Suprapubic skin (tissue), 4 donors: ENCODE measurements at regions not wholly inside any gene's neighbourhood (a gene's known extent, or its start where the extent isn't known, plus 50 kb on each side); places are given as distances from the start of the nearest gene placed in this dataset.

ENCODE experiments used
- DNase-seq, 2 donors: peaks; one replicate each; pipeline ENCODE4 v3.0.0-alpha.2; 2019; ENCODE audit warnings: low spot score in 2 of 2
- H3K27ac ChIP-seq: fragments of 200-600 bp; sonication (generic); one replicate; pipeline ENCODE4 v1.5.1; 2019
- H3K27me3 ChIP-seq: fragments of 200-600 bp; sonication (generic); one replicate; pipeline ENCODE4 v1.5.1; 2019
- H3K36me3 ChIP-seq: fragments of 200-600 bp; sonication (generic); one replicate; pipeline ENCODE4 v1.5.1; 2019
- H3K4me1 ChIP-seq: fragments of 200-600 bp; sonication (generic); one replicate; pipeline ENCODE4 v1.5.1; 2019
- H3K4me3 ChIP-seq: fragments of 200-600 bp; sonication (generic); one replicate; pipeline ENCODE4 v1.5.1; 2019; ENCODE audit warnings: mild to moderate bottlenecking
- H3K9me3 ChIP-seq: fragments of 200-600 bp; sonication (generic); one replicate; pipeline ENCODE4 v1.5.1; 2019
- EP300 ChIP-seq: sonication (generic); formaldehyde crosslinking; IDR thresholded peaks from one replicate; pipeline ENCODE4 v1.6.1; 2017; ENCODE audit warnings: antibody characterized with exemption
- POLR2A ChIP-seq, 2 donors: fragments of 450-650 bp; IDR thresholded peaks; one replicate each; pipeline ENCODE4 v1.6.1; 2017; ENCODE audit warnings: antibody characterized with exemption in 2 of 2, mild to moderate bottlenecking in 2 of 2, moderate library complexity in 2 of 2
- POLR2AphosphoS5 ChIP-seq, 3 donors: sonication (generic); formaldehyde crosslinking; IDR thresholded peaks; one replicate each; pipeline ENCODE4 v1.6.1; 2017; ENCODE audit warnings: antibody characterized with exemption in 3 of 3
- WGBS: methylation state at CpG from one replicate; pipeline ENCODE4 v1.1.5; 2018; 5-methylcytosine and 5-hydroxymethylcytosine counted together
- TF ChIP-seq, protein P1 (sequence below), 2 donors: fragments of 200-600 bp in 1 of 2; fragments of 450-650 bp in 1 of 2; sonication (generic) in 1 of 2; IDR thresholded peaks; one replicate each; pipeline ENCODE4 v1.5.1; 2016 to 2019; ENCODE audit warnings: antibody characterized with exemption in 2 of 2, mild to moderate bottlenecking in 1 of 2, moderate library complexity in 1 of 2

DNA sequence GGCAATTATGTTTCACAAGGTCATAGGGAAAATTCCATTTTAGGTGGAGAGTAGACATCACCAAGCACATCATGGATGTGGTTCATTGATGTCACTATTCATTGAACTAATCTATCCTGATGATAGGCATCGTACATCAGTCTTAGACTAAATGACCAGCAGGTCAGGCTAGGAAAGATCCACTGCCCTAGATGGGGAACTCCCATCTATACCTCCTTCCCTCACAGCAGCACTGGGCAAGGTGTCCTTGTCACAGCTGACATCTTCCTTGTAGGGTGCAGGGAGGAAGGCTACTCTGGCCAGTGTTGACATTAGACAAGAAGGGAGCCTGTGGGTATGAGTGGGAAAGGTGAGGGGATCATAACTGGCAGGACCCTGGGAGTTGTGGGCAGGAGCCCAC lies 63.8 kb upstream of the CAPRIN2 start:
- WGBS, result 90% methylated on average over 1 of the region's 1 CpG
- Histone ChIP-seq H3K27ac (no peak overlapping the region), H3K27me3 (no peaks in the 10 kb centered on the region), H3K4me1 (peaks cover 10% of the 10 kb centered on the region), H3K36me3 (no peaks in the 10 kb centered on the region), H3K4me3 (no peak overlapping the region), H3K9me3 (no peaks in the 10 kb centered on the region)
- DNase-seq, result no peak
- TF ChIP-seq POLR2A (IDR thresholded peaks at IDR 0.05) (no peak), POLR2AphosphoS5 (IDR thresholded peaks at IDR 0.05) (no peak), EP300 (no peak)
- TF ChIP-seq, protein P1, sequence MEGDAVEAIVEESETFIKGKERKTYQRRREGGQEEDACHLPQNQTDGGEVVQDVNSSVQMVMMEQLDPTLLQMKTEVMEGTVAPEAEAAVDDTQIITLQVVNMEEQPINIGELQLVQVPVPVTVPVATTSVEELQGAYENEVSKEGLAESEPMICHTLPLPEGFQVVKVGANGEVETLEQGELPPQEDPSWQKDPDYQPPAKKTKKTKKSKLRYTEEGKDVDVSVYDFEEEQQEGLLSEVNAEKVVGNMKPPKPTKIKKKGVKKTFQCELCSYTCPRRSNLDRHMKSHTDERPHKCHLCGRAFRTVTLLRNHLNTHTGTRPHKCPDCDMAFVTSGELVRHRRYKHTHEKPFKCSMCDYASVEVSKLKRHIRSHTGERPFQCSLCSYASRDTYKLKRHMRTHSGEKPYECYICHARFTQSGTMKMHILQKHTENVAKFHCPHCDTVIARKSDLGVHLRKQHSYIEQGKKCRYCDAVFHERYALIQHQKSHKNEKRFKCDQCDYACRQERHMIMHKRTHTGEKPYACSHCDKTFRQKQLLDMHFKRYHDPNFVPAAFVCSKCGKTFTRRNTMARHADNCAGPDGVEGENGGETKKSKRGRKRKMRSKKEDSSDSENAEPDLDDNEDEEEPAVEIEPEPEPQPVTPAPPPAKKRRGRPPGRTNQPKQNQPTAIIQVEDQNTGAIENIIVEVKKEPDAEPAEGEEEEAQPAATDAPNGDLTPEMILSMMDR (IDR thresholded peaks at IDR 0.05), result no peak

DNA sequence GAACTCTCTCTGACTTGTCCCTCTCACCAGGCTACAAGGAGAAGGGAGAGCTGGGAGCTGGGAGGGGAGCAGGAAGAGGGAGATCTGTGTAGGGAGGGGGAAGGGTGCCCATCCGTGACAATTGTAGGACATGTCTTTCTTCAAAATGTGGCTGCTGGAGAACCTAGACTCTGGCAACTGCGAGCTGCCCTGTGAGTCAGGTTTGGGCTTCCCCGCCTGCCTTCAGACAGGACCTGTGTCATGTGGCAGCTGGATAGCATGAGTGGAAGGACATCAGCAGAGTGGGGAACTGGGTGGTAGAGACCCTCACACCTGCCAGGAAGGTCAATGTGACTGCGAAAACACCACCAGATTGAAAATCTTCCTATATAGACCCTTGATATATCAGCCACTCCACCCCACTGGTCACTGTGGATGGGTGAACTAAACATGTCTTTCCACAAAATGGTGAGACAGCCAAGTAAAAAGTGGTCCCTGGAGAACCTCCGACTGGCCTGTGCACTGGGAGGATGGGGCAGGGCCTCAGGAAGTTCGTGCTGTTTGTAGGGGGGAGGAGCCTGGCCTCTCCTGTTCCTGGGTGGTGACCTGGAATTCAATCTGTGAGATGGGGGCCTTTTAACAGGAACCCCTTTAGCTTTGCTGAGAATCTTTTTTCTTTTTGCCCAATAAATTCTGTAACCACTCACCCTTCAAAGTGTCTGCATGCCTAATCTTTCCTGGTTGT lies 62.2 kb upstream of the CAPRIN2 start:
- Histone ChIP-seq H3K27ac (no peak overlapping the region), H3K9me3 (no peaks in the 10 kb centered on the region), H3K27me3 (no peaks in the 10 kb centered on the region), H3K4me1 (no peaks in the 10 kb centered on the region), H3K36me3 (no peaks in the 10 kb centered on the region), H3K4me3 (no peak overlapping the region)
- no peak for DNase-seq
- WGBS, result 86% methylated on average over 6 of the region's 6 CpGs
- no peak for TF ChIP-seq POLR2A (IDR thresholded peaks at IDR 0.05)
- TF ChIP-seq EP300, result no peak
- TF ChIP-seq, protein P1 (IDR thresholded peaks at IDR 0.05), result no peak
- no peak for TF ChIP-seq POLR2AphosphoS5 (IDR thresholded peaks at IDR 0.05)

DNA sequence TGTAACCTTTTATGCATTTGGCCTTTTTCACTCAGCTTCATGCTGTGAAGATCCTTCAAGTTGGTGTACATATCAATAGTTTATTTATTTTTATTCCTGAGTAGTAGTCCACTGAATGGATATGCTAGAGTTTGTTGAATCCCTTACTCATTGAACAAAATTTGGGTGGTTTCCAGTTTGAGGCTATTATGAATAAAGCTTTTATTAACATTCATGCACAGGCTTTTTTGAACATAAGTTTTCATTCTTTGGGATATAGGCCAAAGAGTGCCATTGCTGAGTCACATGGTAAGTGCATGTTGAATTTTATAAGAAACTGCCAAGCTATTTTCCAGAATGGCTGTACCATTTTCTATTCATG lies 59.5 kb upstream of the CAPRIN2 start:
- Histone ChIP-seq H3K36me3 (no peaks in the 10 kb centered on the region), H3K27me3 (no peaks in the 10 kb centered on the region), H3K27ac (no peak overlapping the region), H3K4me1 (no peaks in the 10 kb centered on the region), H3K9me3 (no peaks in the 10 kb centered on the region), H3K4me3 (no peak overlapping the region)
- no peak for TF ChIP-seq POLR2A (IDR thresholded peaks at IDR 0.05)
- DNase-seq, result no peak

DNA sequence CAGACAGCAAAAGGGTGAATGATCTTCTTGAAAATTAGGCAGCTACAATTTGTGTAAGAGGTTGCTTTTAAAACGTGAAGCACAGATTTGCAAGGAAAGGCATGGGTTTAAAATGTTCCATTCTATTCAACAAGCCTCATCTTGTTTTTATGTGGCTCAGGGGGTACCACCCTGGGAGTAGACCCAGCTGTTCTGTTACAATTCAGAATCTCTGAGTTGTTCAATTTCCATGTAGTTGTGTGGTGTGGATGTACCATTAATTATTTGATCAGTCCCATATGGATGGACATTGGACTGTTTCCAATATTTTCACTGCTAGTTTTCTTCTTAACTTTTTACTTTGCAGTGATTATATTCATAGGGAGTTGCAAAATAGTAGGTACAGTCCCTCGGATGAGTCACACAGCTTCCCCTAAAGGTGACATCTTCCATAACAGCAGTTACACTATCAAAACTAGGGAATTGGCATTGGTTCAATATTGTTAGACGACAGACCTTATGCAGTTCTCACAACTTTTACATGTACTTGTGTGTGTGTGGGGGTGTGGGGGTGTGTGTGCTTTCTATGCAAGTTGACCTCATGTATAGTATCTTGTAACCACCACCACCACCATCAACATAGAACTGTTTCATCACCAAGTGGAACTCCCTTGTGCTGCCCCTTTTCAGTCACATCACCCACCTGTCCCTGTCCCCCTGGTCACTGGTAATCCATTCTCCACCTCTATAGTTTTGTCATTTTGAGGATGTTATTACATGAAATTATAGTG lies 59.0 kb upstream of the CAPRIN2 start:
- no peak overlapping the region for H3K4me3 ChIP-seq
- no peaks in the 10 kb centered on the region for H3K9me3 ChIP-seq
- no peaks in the 10 kb centered on the region for H3K36me3 ChIP-seq
- H3K27me3 ChIP-seq, result no peaks in the 10 kb centered on the region
- WGBS, result 31% methylated on average over 3 of the region's 3 CpGs
- TF ChIP-seq POLR2AphosphoS5 (IDR thresholded peaks at IDR 0.05) (no peak), POLR2A (IDR thresholded peaks at IDR 0.05) (no peak), EP300 (no peak)
- TF ChIP-seq, protein P1 (IDR thresholded peaks at IDR 0.05), result no peak
- no peaks in the 10 kb centered on the region for H3K4me1 ChIP-seq
- DNase-seq, result no peak
- no peak overlapping the region for H3K27ac ChIP-seq

DNA sequence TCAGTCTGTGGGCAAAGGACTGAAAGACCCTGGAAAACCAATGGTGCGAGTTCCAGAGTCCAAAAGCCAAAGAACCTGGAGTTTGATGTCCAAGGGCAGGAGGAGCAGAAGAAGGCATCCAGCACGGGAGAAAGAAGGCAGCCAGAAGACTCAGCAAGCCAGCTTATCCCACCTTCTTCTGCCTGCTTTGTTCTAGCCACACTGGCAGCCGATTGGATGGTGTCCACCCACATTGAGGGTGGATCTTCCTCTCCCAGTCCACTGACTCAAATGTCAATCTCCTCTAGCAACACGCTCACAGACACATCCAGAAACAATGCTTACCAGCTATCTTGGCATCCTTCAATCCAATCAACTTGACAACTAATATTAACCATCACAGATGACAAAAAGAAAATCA lies 57.2 kb upstream of the CAPRIN2 start:
- no peaks in the 10 kb centered on the region for H3K27me3 ChIP-seq
- no peak overlapping the region for H3K27ac ChIP-seq
- H3K9me3 ChIP-seq, result no peaks in the 10 kb centered on the region
- no peak for DNase-seq
- 76% methylated on average over 4 of the region's 4 CpGs for WGBS
- H3K4me3 ChIP-seq, result no peak overlapping the region
- no peaks in the 10 kb centered on the region for H3K4me1 ChIP-seq
- no peaks in the 10 kb centered on the region for H3K36me3 ChIP-seq
- TF ChIP-seq POLR2AphosphoS5 (IDR thresholded peaks at IDR 0.05) (no peak), POLR2A (IDR thresholded peaks at IDR 0.05) (no peak), EP300 (no peak)
- TF ChIP-seq, protein P1 (IDR thresholded peaks at IDR 0.05), result no peak
